Prostate gland (tissue), 2 donors: ENCODE measurements at regions not wholly inside any gene's neighbourhood (a gene's known extent, or its start where the extent isn't known, plus 50 kb on each side); places are given as distances from the start of the nearest gene placed in this dataset.

Source experiments
- DNase-seq: peaks from one replicate; pipeline ENCODE4 v3.0.0-alpha.2; 2019; ENCODE audit warnings: low spot score
- H3K27ac ChIP-seq, 2 donors: fragments of 200-600 bp; sonication (generic); 2 replicates each; pipeline ENCODE4 v1.5.1; 2017 to 2019
- H3K27me3 ChIP-seq: fragments of 200-600 bp; sonication (generic); replicated peaks from 2 replicates; pipeline ENCODE4 v1.5.1; 2019; ENCODE audit not compliant: insufficient read depth
- H3K36me3 ChIP-seq, 2 donors: fragments of 200-600 bp; sonication (generic); 1 replicate in 1 of 2; 2 replicates in 1 of 2; pipeline versions ENCODE4 v1.5.1 to v1.8.1; 2017 to 2019
- H3K4me1 ChIP-seq: fragments of 200-600 bp; sonication (generic); replicated peaks from 2 replicates; pipeline ENCODE4 v1.5.1; 2019
- H3K4me3 ChIP-seq, 2 donors: fragments of 200-600 bp; sonication (generic); 2 replicates each; pipeline ENCODE4 v1.5.1; 2017 to 2019
- H3K9me3 ChIP-seq: fragments of 200-600 bp; sonication (generic); 2 replicates; pipeline ENCODE4 v1.5.1; 2017
- POLR2A ChIP-seq: fragments of 450-650 bp; IDR thresholded peaks from one replicate; pipeline ENCODE4 v1.6.1; 2016; ENCODE audit warnings: antibody characterized with exemption, mild to moderate bottlenecking
- POLR2AphosphoS5 ChIP-seq: sonication (generic); formaldehyde crosslinking; IDR thresholded peaks from one replicate; pipeline ENCODE4 v1.6.1; 2017; ENCODE audit warnings: antibody characterized with exemption
- WGBS: methylation state at CpG from one replicate; pipeline ENCODE4 v1.1.5; 2018; 5-methylcytosine and 5-hydroxymethylcytosine counted together
- intact Hi-C: fragments of 100-400 bp; cut with DNase I; formaldehyde crosslinking; loops from one replicate; pipeline ENCODE4 v1.14.2; 2022
- TF ChIP-seq, protein P1 (sequence below), 4 experiments: fragments of 200-600 bp in 2 of 4; fragments of 450-650 bp in 2 of 4; sonication (generic) in 2 of 4; IDR thresholded peaks; 1 replicate in 3 of 4; 2 replicates in 1 of 4; pipeline ENCODE4 v1.5.1; 2016 to 2019; ENCODE audit warnings: antibody characterized with exemption in 4 of 4, mild to moderate bottlenecking in 2 of 4, moderate library complexity in 2 of 4

DNA sequence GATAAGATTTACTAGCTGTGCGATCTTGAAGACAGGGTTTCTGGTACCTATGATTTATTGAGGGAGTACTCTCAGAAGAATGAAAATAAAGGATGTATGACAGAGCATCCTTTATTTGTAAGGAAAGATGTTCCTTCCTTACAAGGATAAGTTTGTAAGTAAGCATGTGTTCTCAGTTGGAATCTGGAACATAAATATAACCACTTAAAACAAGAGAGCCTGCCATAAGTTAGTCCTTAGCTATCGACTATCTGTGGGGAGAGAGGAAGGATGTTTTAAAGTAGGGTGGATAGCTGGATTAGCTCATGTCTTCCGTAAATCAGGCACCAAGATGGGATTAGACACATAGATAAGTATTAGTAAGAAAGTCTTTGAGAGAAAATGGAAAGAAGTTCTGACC lies 192.6 kb upstream of the CARD18 start:
- H3K4me3 ChIP-seq, result no peak overlapping the region
- no peak for DNase-seq
- no peaks in the 10 kb centered on the region for H3K27me3 ChIP-seq
- no peaks in the 10 kb centered on the region for H3K4me1 ChIP-seq
- no peaks in the 10 kb centered on the region for H3K36me3 ChIP-seq
- 75% methylated on average over 3 of the region's 3 CpGs for WGBS
- no peak overlapping the region for H3K27ac ChIP-seq
- TF ChIP-seq, protein P1, sequence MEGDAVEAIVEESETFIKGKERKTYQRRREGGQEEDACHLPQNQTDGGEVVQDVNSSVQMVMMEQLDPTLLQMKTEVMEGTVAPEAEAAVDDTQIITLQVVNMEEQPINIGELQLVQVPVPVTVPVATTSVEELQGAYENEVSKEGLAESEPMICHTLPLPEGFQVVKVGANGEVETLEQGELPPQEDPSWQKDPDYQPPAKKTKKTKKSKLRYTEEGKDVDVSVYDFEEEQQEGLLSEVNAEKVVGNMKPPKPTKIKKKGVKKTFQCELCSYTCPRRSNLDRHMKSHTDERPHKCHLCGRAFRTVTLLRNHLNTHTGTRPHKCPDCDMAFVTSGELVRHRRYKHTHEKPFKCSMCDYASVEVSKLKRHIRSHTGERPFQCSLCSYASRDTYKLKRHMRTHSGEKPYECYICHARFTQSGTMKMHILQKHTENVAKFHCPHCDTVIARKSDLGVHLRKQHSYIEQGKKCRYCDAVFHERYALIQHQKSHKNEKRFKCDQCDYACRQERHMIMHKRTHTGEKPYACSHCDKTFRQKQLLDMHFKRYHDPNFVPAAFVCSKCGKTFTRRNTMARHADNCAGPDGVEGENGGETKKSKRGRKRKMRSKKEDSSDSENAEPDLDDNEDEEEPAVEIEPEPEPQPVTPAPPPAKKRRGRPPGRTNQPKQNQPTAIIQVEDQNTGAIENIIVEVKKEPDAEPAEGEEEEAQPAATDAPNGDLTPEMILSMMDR (IDR thresholded peaks at IDR 0.05), result no peak
- TF ChIP-seq POLR2A (no peak), POLR2AphosphoS5 (no peak)
- H3K9me3 ChIP-seq, result no peaks in the 10 kb centered on the region
- intact Hi-C loops, result no loop called here

DNA sequence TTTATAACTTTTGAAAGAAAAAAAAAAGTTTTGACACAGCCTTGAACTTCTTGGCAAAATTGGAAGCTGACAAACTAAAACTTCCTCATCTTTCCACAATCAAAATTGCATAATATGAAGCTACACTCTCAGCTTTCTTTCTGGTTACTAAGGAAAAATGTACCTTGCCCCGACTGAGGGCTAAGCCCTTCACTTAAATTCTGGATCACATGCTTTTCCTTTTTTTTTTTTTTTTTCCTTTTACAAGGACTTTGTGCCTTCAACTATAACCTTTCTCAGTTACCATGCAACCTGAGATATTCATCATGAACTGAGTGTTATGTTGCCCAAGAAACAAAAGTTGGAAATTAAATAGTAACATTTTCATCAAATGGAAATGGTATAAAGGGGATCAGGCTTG lies 188.5 kb upstream of the CARD18 start:
- H3K4me3 ChIP-seq, result no peak overlapping the region
- intact Hi-C loops, result no loop called here
- no peak for TF ChIP-seq POLR2AphosphoS5
- TF ChIP-seq POLR2A, result no peak
- TF ChIP-seq, protein P1 (IDR thresholded peaks at IDR 0.05), result no peak

DNA sequence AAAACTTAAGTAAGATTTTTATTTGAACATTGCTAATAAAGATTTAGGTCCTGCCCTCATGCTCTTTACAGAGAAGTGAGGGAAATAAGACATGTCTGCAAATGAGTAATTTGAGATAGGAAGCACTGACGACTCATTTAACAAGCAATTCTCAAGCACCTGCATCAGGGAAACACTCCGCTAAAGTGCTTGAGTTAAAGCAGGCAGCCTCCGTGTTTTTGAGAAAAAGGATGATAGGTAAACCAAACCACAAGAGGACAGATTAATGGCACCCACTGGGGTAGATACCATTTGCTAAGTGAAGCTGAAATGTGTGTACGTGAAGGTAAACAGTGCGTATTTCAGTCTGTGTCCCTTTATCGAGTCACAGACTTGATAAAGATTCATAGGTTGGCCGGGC lies 184.6 kb upstream of the CARD18 start:
- DNase-seq, result no peak
- H3K27me3 ChIP-seq, result no peaks in the 10 kb centered on the region
- H3K4me1 ChIP-seq, result no peaks in the 10 kb centered on the region
- TF ChIP-seq, protein P1 (IDR thresholded peaks at IDR 0.05), result no peak
- TF ChIP-seq POLR2A, result no peak
- no peak for TF ChIP-seq POLR2AphosphoS5
- intact Hi-C loops, result no loop called here
- no peaks in the 10 kb centered on the region for H3K36me3 ChIP-seq
- no peak overlapping the region for H3K27ac ChIP-seq
- H3K9me3 ChIP-seq, result no peaks in the 10 kb centered on the region
- no peak overlapping the region for H3K4me3 ChIP-seq
- 46% methylated on average over 7 of the region's 7 CpGs for WGBS

More for the DNA sequence above, 188.5 kb upstream of the CARD18 start:
- no peaks in the 10 kb centered on the region for H3K4me1 ChIP-seq
- H3K27ac ChIP-seq, result no peak overlapping the region
- DNase-seq, result no peak
- H3K36me3 ChIP-seq, result no peaks in the 10 kb centered on the region
- no peaks in the 10 kb centered on the region for H3K9me3 ChIP-seq
- H3K27me3 ChIP-seq, result no peaks in the 10 kb centered on the region
- WGBS, result 66% methylated on average over 1 of the region's 1 CpG

GRCh38 chr11:105321696-105322095 lies 182.1 kb upstream of the CARD18 start:
- intact Hi-C loops, result no loop called here
- no peaks in the 10 kb centered on the region for H3K9me3 ChIP-seq
- 90% methylated on average over 2 of the region's 2 CpGs for WGBS
- no peak for DNase-seq
- no peaks in the 10 kb centered on the region for H3K27me3 ChIP-seq
- H3K36me3 ChIP-seq, result no peaks in the 10 kb centered on the region
- H3K27ac ChIP-seq, result no peak overlapping the region
- no peaks in the 10 kb centered on the region for H3K4me1 ChIP-seq
- TF ChIP-seq POLR2A (no peak), POLR2AphosphoS5 (no peak)
- TF ChIP-seq, protein P1 (IDR thresholded peaks at IDR 0.05), result no peak
- H3K4me3 ChIP-seq, result no peak overlapping the region

DNA sequence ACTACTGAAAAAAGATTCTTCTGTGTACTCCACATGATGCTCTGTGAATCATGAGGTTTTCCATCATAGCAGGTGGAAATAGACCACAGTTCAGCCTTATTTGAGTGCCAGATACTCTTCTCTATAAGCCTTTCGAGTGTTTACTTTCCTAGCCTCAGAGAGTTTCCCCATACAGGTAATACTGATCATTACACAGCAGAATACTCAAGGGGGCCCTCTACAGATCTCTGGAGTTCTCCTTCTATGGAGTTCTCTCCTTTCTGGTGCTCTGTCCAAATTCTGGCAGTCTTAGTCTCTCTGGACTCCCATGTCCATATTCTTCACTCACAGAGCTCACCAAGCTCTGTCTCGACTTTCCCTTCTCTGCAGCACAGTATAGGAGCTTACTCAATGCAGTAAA lies 175.7 kb upstream of the CARD18 start:
- 91% methylated on average over 2 of the region's 2 CpGs for WGBS
- H3K4me1 ChIP-seq, result no peaks in the 10 kb centered on the region
- no peak for DNase-seq
- TF ChIP-seq POLR2A (no peak), POLR2AphosphoS5 (no peak)
- TF ChIP-seq, protein P1 (IDR thresholded peaks at IDR 0.05), result no peak
- no peak overlapping the region for H3K27ac ChIP-seq
- intact Hi-C loops, result no loop called here
- no peaks in the 10 kb centered on the region for H3K36me3 ChIP-seq
- H3K4me3 ChIP-seq, result no peak overlapping the region
- H3K9me3 ChIP-seq, result no peaks in the 10 kb centered on the region
- no peaks in the 10 kb centered on the region for H3K27me3 ChIP-seq
